NCI-H510A treated with DMSO at 0.1 percent for 48 hours (cell line): ENCODE measurements at regions not wholly inside any gene's neighbourhood (a gene's known extent, or its start where the extent isn't known, plus 50 kb on each side); places are given as distances from the start of the nearest gene placed in this dataset.

Experiments used
- DNase-seq: peaks from one replicate; lab custom pipeline; 2025; lab: John Stamatoyannopoulos, UW

GRCh38 chr17:13353590-13353989 is 248.1 kb downstream of the HS3ST3A1 start:
- DNase-seq, result no peak

- DNase-seq, result no peak
Observed at GRCh38 chr17:13352747-13353415, 248.8 kb downstream of the HS3ST3A1 start.

DNA sequence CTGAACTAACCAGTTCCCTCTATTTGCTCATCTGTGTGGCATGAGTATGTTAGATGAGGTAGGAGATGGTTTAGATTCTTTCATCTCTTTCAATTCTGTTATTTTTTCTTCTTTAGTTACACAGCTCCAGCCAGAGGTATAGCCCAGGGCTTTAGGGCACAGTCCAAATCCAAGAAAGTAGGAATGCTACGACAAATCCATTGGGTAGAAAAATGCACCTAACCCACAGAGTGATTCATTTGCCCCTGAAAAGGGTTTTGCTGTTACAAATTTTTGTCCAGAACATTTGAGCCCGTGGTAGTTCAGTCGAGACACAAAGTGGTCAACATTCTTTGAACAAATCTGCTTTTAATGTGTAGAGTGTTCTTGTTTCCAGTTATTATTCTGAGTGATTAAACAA is 250.7 kb downstream of the HS3ST3A1 start:
- no peak for DNase-seq

GRCh38 chr17:13350466-13350865 is 251.3 kb downstream of the HS3ST3A1 start:
- DNase-seq, result no peak

DNA sequence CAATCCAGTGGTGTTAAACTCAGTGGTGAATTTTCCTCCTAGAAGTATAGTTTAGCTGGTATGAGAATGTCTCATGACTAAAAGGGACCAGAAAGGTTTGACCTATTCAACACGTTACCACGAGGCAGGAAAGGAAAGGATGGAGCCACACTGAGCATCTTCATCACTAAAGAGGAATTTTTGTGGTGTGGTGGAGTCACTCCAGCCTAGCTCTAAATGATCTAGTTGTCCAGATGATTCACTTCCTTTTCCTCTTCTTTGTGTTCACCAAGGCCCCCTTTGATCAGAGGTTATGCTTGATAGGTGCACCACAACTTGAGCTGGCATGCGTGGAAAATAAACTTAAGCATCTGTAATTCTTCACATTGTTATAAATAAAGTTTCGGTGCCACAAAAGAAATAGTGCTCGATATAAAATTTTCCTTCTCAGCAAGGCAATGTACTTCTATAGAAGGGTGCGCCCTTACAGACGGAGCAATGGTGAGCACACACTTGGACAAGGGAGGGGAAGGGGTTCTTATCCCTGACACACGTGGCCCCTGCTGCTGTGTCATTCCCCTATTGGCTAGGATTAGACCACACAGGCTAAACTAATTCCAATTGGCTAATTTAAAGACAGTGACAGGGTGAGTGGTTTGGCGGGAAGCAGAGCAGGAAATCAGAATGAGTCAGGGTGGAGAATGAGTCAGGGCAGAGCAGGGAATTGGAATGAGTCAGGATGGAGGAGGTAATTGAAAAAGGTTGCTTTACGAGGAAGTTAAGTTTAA is 254.6 kb downstream of the HS3ST3A1 start:
- DNase-seq, result no peak

GRCh38 chr17:13346592-13346991 is 255.1 kb downstream of the HS3ST3A1 start:
- DNase-seq, result no peak

- DNase-seq, result no peak
Observed at GRCh38 chr17:13346081-13346533, 255.6 kb downstream of the HS3ST3A1 start.

DNA sequence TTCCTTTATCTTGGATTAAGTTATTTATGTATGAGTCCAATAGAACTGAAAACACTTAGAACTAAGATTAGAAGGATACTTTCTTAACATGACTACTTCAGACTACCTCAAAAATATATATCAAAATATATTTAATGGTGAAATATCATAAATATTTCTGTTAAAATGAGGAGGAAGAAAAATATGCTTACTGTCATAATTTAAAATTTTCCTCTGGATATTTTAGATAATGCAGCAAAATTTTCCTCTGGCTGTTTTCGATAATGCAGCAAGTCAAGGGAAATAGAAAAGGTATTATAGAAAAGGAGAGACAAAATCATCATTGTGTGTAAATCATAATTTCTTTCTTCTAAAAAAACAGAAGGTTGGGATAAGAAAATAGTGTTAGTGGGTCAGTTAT is 263.3 kb downstream of the HS3ST3A1 start:
- DNase-seq, result no peak

- DNase-seq, result peak; percentile 24
Observed at GRCh38 chr17:13337864-13338371, 263.8 kb downstream of the HS3ST3A1 start.

GRCh38 chr17:13337151-13337550 is 264.6 kb downstream of the HS3ST3A1 start:
- no peak for DNase-seq

- no peak for DNase-seq
Observed at GRCh38 chr17:13334374-13334773, 267.4 kb downstream of the HS3ST3A1 start.

DNA sequence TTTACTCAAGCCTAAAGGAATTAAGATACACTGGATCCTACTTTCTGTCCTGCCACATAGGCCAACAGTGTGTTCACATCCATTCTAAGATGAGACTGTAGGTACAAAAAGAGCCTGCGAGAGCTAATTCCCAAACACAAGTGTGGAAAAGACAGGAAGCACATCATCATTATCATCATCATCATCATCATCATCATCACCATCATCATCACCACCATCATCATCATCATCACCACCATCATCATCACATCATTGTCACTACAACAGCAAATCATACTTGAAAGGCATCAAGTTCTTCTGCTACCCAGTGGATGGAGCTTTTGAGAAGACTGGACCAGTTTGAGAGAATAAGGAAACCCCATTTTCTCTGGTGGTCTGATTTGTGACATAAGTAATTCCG is 268.1 kb downstream of the HS3ST3A1 start:
- DNase-seq, result no peak

GRCh38 chr17:13332207-13332606 is 269.5 kb downstream of the HS3ST3A1 start:
- no peak for DNase-seq

- no peak for DNase-seq
Observed at GRCh38 chr17:13329421-13329820, 272.3 kb downstream of the HS3ST3A1 start.

GRCh38 chr17:13323990-13324389 is 277.7 kb downstream of the HS3ST3A1 start:
- DNase-seq, result no peak

GRCh38 chr17:13321951-13322701 is 279.6 kb downstream of the HS3ST3A1 start:
- DNase-seq, result no peak

- no peak for DNase-seq
Observed at GRCh38 chr17:13320046-13320785, 281.5 kb downstream of the HS3ST3A1 start.

DNA sequence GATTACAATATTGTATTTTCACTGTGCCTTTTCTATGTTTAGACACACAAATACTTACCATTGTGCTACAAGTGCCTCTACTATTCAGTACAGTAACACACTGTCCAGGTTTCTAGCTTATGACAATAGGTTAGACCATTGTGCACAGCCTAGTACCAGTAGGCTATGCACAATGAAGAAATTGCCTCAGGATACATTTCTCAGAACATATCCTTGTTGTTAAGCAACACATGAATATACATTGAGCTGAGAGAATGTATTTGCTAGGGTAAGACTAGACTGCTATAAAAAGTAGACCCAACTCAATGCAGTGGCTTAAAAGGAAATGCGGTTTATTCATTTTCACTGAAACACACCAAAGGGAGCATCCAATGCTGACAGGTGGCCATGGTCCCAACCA is 285.1 kb downstream of the HS3ST3A1 start:
- no peak for DNase-seq

DNA sequence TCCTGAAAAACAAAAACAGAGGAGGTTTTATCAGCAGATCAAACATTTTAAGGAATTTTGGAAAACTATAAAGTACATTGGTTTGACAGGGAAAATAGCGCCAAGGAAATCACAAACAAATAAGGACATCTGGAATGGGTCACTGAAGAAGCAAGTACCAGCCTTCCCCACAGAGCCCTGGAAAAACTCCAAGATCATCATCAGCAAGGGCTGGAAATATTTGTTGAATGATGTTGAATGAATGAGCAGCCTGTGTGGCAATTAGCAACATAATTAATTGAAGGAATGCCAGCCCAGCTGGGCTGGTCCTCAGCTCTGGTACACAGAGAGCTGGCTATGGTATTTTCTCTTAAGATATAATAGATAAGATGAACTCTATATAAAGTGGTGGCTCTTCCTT is 290.4 kb downstream of the HS3ST3A1 start:
- DNase-seq, result no peak

DNA sequence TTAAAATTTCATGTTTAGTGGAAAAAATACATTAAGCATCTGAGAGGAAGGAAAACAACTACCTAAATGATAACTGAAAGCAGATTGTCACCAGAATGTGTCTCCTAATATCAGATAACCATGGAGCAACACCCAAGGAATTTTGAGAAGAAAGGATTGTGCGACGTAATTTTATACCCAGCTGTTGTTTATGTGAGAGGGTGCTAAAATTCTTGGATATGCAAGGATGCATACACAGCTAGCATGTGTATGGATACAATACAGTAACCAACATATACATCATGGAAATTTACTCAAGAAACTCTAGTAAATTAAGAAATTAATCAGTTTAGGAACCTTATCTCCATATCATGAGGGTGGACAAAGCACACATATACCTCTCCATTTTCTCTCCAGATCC is 290.9 kb downstream of the HS3ST3A1 start:
- no peak for DNase-seq

GRCh38 chr17:13306310-13306962 is 288.6 kb upstream of the ELAC2 start:
- DNase-seq, result no peak
